ENCODE measurements at regions not wholly inside any gene's neighbourhood (a gene's known extent, or its start where the extent isn't known, plus 50 kb on each side); places are given as distances from the start of the nearest gene placed in this dataset.
A peak's percentile ranks its signal among the peaks of the same experiment; 100 is the strongest.

GRCh38 chr1:58888833-58889232 lies 105.0 kb upstream of the JUN start:
- 94% methylated on average over 3 of the region's 5 CpGs for WGBS (ENCODE audit: insufficient coverage)
- no peak for DNase-seq (ENCODE audit: low read depth in 4 of 6, low spot score in 6 of 6)
- Histone ChIP-seq H3K4me1 (ENCODE audit: control insufficient read depth, insufficient read depth, low read length) (peaks cover 16% of the 10 kb centered on the region), H3K27ac (ENCODE audit: low read depth, low read length) (no peak overlapping the region), H3K9me3 (ENCODE audit: control insufficient read depth, insufficient read depth, low read length) (no peaks in the 10 kb centered on the region), H3K27me3 (ENCODE audit: control insufficient read depth, insufficient read depth, low read length) (no peaks in the 10 kb centered on the region), H3K36me3 (ENCODE audit: control insufficient read depth, insufficient read depth, low read length) (no peaks in the 10 kb centered on the region), H3K4me3 (ENCODE audit: low read depth, low read length) (no peak overlapping the region)

- H3K27ac ChIP-seq (ENCODE audit: low read depth, low read length): no peak overlapping the region
- peaks cover 12% of the 10 kb centered on the region for H3K4me1 ChIP-seq (ENCODE audit: control insufficient read depth, insufficient read depth, low read length)
- WGBS (ENCODE audit: insufficient coverage): no CpG with 5 or more reads among the region's 3 CpGs
- H3K36me3 ChIP-seq (ENCODE audit: control insufficient read depth, insufficient read depth, low read length): no peaks in the 10 kb centered on the region
- no peaks in the 10 kb centered on the region for H3K9me3 ChIP-seq (ENCODE audit: control insufficient read depth, insufficient read depth, low read length)
- H3K4me3 ChIP-seq (ENCODE audit: low read depth, low read length): no peak overlapping the region
- DNase-seq (ENCODE audit: low read depth in 4 of 6, low spot score in 6 of 6): no peak
- H3K27me3 ChIP-seq (ENCODE audit: control insufficient read depth, insufficient read depth, low read length): no peaks in the 10 kb centered on the region
Observed at GRCh38 chr1:58890113-58890512, 106.3 kb upstream of the JUN start.

- DNase-seq (ENCODE audit: low read depth in 4 of 6, low spot score in 6 of 6): no peak
- Histone ChIP-seq H3K27me3 (ENCODE audit: control insufficient read depth, insufficient read depth, low read length) (no peaks in the 10 kb centered on the region), H3K27ac (ENCODE audit: low read depth, low read length) (no peak overlapping the region), H3K9me3 (ENCODE audit: control insufficient read depth, insufficient read depth, low read length) (no peaks in the 10 kb centered on the region), H3K36me3 (ENCODE audit: control insufficient read depth, insufficient read depth, low read length) (no peaks in the 10 kb centered on the region), H3K4me3 (ENCODE audit: low read depth, low read length) (no peak overlapping the region), H3K4me1 (ENCODE audit: control insufficient read depth, insufficient read depth, low read length) (peaks cover 8% of the 10 kb centered on the region)
- 90% methylated on average over 3 of the region's 3 CpGs for WGBS (ENCODE audit: insufficient coverage)
Observed at GRCh38 chr1:58890609-58891008, 106.8 kb upstream of the JUN start.

GRCh38 chr1:58891347-58891746 lies 107.5 kb upstream of the JUN start:
- H3K27ac ChIP-seq (ENCODE audit: low read depth, low read length): no peak overlapping the region
- WGBS (ENCODE audit: insufficient coverage): 100% methylated on average over 1 of the region's 2 CpGs
- no peaks in the 10 kb centered on the region for H3K36me3 ChIP-seq (ENCODE audit: control insufficient read depth, insufficient read depth, low read length)
- no peak overlapping the region for H3K4me3 ChIP-seq (ENCODE audit: low read depth, low read length)
- H3K9me3 ChIP-seq (ENCODE audit: control insufficient read depth, insufficient read depth, low read length): no peaks in the 10 kb centered on the region
- H3K4me1 ChIP-seq (ENCODE audit: control insufficient read depth, insufficient read depth, low read length): peaks cover 3% of the 10 kb centered on the region
- DNase-seq (ENCODE audit: low read depth in 4 of 6, low spot score in 6 of 6): no peak
- no peaks in the 10 kb centered on the region for H3K27me3 ChIP-seq (ENCODE audit: control insufficient read depth, insufficient read depth, low read length)

- peak overlapping the region; percentile 25 for H3K27ac ChIP-seq (ENCODE audit: low read depth, low read length)
- DNase-seq (ENCODE audit: low read depth in 4 of 6, low spot score in 6 of 6): peak in 2 of 6 donors; percentile 47 to 68
- WGBS (ENCODE audit: insufficient coverage): 46% methylated on average over 10 of the region's 13 CpGs
- peaks cover 5% of the 10 kb centered on the region for H3K4me1 ChIP-seq (ENCODE audit: control insufficient read depth, insufficient read depth, low read length)
- no peak overlapping the region for H3K4me3 ChIP-seq (ENCODE audit: low read depth, low read length)
- no peaks in the 10 kb centered on the region for H3K9me3 ChIP-seq (ENCODE audit: control insufficient read depth, insufficient read depth, low read length)
- no peaks in the 10 kb centered on the region for H3K27me3 ChIP-seq (ENCODE audit: control insufficient read depth, insufficient read depth, low read length)
- H3K36me3 ChIP-seq (ENCODE audit: control insufficient read depth, insufficient read depth, low read length): no peaks in the 10 kb centered on the region
Observed at GRCh38 chr1:58893257-58893869, 109.5 kb upstream of the JUN start.

GRCh38 chr1:58895082-58895481 lies 111.2 kb upstream of the JUN start:
- Histone ChIP-seq H3K4me3 (ENCODE audit: low read depth, low read length) (no peak overlapping the region), H3K36me3 (ENCODE audit: control insufficient read depth, insufficient read depth, low read length) (no peaks in the 10 kb centered on the region), H3K27ac (ENCODE audit: low read depth, low read length) (no peak overlapping the region), H3K4me1 (ENCODE audit: control insufficient read depth, insufficient read depth, low read length) (peaks cover 12% of the 10 kb centered on the region), H3K9me3 (ENCODE audit: control insufficient read depth, insufficient read depth, low read length) (no peaks in the 10 kb centered on the region), H3K27me3 (ENCODE audit: control insufficient read depth, insufficient read depth, low read length) (no peaks in the 10 kb centered on the region)
- no peak for DNase-seq (ENCODE audit: low read depth in 4 of 6, low spot score in 6 of 6)
- 89% methylated on average over 1 of the region's 2 CpGs for WGBS (ENCODE audit: insufficient coverage)

GRCh38 chr1:58895559-58896145 lies 111.8 kb upstream of the JUN start:
- H3K4me1 ChIP-seq (ENCODE audit: control insufficient read depth, insufficient read depth, low read length): peaks cover 16% of the 10 kb centered on the region
- DNase-seq (ENCODE audit: low read depth in 4 of 6, low spot score in 6 of 6): no peak
- H3K27ac ChIP-seq (ENCODE audit: low read depth, low read length): no peak overlapping the region
- no peak overlapping the region for H3K4me3 ChIP-seq (ENCODE audit: low read depth, low read length)
- 86% methylated on average over 1 of the region's 5 CpGs for WGBS (ENCODE audit: insufficient coverage)
- H3K9me3 ChIP-seq (ENCODE audit: control insufficient read depth, insufficient read depth, low read length): no peaks in the 10 kb centered on the region
- no peaks in the 10 kb centered on the region for H3K27me3 ChIP-seq (ENCODE audit: control insufficient read depth, insufficient read depth, low read length)
- no peaks in the 10 kb centered on the region for H3K36me3 ChIP-seq (ENCODE audit: control insufficient read depth, insufficient read depth, low read length)

GRCh38 chr1:58896246-58897183 lies 112.7 kb upstream of the JUN start:
- WGBS (ENCODE audit: insufficient coverage): 65% methylated on average over 4 of the region's 8 CpGs
- Histone ChIP-seq H3K4me1 (ENCODE audit: control insufficient read depth, insufficient read depth, low read length) (peaks cover 16% of the 10 kb centered on the region), H3K36me3 (ENCODE audit: control insufficient read depth, insufficient read depth, low read length) (no peaks in the 10 kb centered on the region), H3K9me3 (ENCODE audit: control insufficient read depth, insufficient read depth, low read length) (no peaks in the 10 kb centered on the region), H3K4me3 (ENCODE audit: low read depth, low read length) (no peak overlapping the region), H3K27ac (ENCODE audit: low read depth, low read length) (no peak overlapping the region), H3K27me3 (ENCODE audit: control insufficient read depth, insufficient read depth, low read length) (no peaks in the 10 kb centered on the region)
- DNase-seq (ENCODE audit: low read depth in 4 of 6, low spot score in 6 of 6): no peak

- no peak for DNase-seq (ENCODE audit: low read depth in 4 of 6, low spot score in 6 of 6)
- Histone ChIP-seq H3K36me3 (ENCODE audit: control insufficient read depth, insufficient read depth, low read length) (no peaks in the 10 kb centered on the region), H3K4me3 (ENCODE audit: low read depth, low read length) (no peak overlapping the region), H3K27ac (ENCODE audit: low read depth, low read length) (no peak overlapping the region), H3K9me3 (ENCODE audit: control insufficient read depth, insufficient read depth, low read length) (no peaks in the 10 kb centered on the region), H3K4me1 (ENCODE audit: control insufficient read depth, insufficient read depth, low read length) (peaks cover 19% of the 10 kb centered on the region), H3K27me3 (ENCODE audit: control insufficient read depth, insufficient read depth, low read length) (no peaks in the 10 kb centered on the region)
- 84% methylated on average over 4 of the region's 10 CpGs for WGBS (ENCODE audit: insufficient coverage)
Observed at GRCh38 chr1:58898739-58899586, 115.1 kb upstream of the JUN start.
